RWPE1 (cell line): ENCODE measurements at regions not wholly inside any gene's neighbourhood (a gene's known extent, or its start where the extent isn't known, plus 50 kb on each side); places are given as distances from the start of the nearest gene placed in this dataset.

Source experiments
- CTCF ChIA-PET: fragments of 350-600 bp; sonication (Branson Sonifier 250); formaldehyde crosslinking; extraction: SDS; loops from one replicate; lab custom pipeline; 2021; lab: Yijun Ruan, JAX
- POLR2A ChIA-PET: fragments of 400-600 bp; formaldehyde crosslinking; extraction: SDS; loops from one replicate; lab custom pipeline; 2020; ENCODE audit warnings: antibody characterized with exemption; ENCODE audit not compliant: low non-redundant PET; lab: Yijun Ruan, JAX
- DNase-seq: peaks from one replicate; pipeline ENCODE4 v3.0.0; 2012; ENCODE audit warnings: low spot score
- H3K27ac ChIP-seq: fragments of 450-650 bp; 2 replicates; pipeline ENCODE4 v1.5.1; 2017
- TF ChIP-seq, protein P1 (sequence below): fragments of 450-650 bp; conservative IDR thresholded peaks from 2 replicates; pipeline ENCODE4 v1.5.1; 2017; ENCODE audit warnings: low read depth, mild to moderate bottlenecking

DNA sequence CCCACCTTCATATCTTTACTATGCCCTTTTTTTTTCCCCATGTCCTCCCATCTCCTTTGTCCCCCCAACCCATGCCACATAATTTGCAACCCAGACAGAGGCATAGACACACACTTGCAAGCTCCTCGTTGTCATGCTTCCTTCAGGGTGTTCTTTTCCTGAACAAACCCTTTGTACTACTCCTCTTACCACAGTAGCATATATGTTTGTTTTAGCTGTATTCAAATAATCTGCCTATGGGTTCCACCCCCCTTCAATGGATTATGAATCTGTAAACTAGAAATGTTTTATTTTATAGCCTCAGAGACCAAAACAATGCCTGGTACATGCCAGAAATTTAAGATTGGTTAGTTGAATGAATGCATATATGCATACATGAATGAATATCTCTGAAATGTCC, 307.1 kb upstream of the E2F7 start:
- CTCF ChIA-PET: no interaction called here
- TF ChIP-seq, protein P1, sequence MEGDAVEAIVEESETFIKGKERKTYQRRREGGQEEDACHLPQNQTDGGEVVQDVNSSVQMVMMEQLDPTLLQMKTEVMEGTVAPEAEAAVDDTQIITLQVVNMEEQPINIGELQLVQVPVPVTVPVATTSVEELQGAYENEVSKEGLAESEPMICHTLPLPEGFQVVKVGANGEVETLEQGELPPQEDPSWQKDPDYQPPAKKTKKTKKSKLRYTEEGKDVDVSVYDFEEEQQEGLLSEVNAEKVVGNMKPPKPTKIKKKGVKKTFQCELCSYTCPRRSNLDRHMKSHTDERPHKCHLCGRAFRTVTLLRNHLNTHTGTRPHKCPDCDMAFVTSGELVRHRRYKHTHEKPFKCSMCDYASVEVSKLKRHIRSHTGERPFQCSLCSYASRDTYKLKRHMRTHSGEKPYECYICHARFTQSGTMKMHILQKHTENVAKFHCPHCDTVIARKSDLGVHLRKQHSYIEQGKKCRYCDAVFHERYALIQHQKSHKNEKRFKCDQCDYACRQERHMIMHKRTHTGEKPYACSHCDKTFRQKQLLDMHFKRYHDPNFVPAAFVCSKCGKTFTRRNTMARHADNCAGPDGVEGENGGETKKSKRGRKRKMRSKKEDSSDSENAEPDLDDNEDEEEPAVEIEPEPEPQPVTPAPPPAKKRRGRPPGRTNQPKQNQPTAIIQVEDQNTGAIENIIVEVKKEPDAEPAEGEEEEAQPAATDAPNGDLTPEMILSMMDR: no peak
- POLR2A ChIA-PET: no interaction called here
- no peak for DNase-seq
- no peak overlapping the region for H3K27ac ChIP-seq

- H3K27ac ChIP-seq: no peak overlapping the region
- ChIA-PET POLR2A (no interaction called here), CTCF (no interaction called here)
- TF ChIP-seq, protein P1: no peak
- DNase-seq: no peak
Observed at GRCh38 chr12:77372026-77372425, 306.7 kb upstream of the E2F7 start.

- DNase-seq: no peak
- ChIA-PET POLR2A (no interaction called here), CTCF (no interaction called here)
- H3K27ac ChIP-seq: no peak overlapping the region
- TF ChIP-seq, protein P1: no peak
Observed at GRCh38 chr12:77368379-77368778, 303.0 kb upstream of the E2F7 start.

DNA sequence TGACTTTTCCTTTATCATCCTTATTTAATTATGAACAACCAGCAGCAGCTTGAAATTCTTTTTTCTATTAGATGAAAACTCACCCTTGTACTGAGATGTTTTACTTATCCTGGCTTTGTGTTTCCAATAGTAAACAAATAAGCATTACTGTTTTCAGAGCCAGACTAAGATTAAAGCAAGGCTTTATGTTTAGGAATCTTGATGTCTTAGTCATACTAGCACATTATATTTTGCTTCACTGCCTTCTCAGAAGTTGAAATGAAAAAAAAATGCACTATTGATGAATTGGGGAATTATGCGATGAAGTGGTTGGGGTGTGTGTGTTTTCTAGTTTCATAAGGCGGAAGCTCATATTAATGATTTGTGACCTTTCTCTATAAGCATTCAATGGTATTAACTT, 301.2 kb upstream of the E2F7 start:
- DNase-seq: no peak
- no peak overlapping the region for H3K27ac ChIP-seq
- TF ChIP-seq, protein P1: no peak
- POLR2A ChIA-PET: no interaction called here
- CTCF ChIA-PET: interaction anchor here (0.6 kb wide), 1 partner anchor 319 kb away, joined by 3 read pairs; no protein-coding TSS in a partner anchor

DNA sequence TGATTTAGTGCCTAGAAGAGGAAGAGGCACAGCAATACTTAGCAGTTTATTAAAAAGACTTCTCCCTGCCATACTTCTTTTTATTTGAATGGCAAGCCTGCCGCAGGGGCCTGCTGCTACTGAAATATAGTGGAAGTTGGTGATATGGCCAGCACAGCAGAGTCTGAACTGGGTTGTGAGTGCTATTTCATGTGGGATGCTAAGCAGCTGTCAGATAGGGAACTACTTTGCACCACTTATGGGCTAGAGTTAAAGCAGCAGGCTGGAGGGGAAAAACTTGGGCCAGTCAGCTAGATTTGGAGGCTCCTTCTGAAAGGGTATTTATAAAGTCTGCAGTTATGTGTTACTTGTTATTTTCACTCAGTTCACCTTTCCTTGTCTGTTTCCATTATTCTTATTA, 299.0 kb upstream of the E2F7 start:
- POLR2A ChIA-PET: no interaction called here
- no peak for DNase-seq
- no peak overlapping the region for H3K27ac ChIP-seq
- CTCF ChIA-PET: interaction anchor here (0.7 kb wide), 1 partner anchor 358 kb away, joined by 3 read pairs; no protein-coding TSS in a partner anchor
- TF ChIP-seq, protein P1: no peak

- POLR2A ChIA-PET: no interaction called here
- no peak overlapping the region for H3K27ac ChIP-seq
- no peak for DNase-seq
- TF ChIP-seq, protein P1: no peak
- CTCF ChIA-PET: no interaction called here
Observed at GRCh38 chr12:77362509-77363210, 297.3 kb upstream of the E2F7 start.
